ENCODE measurements at regions not wholly inside any gene's neighbourhood (a gene's known extent, or its start where the extent isn't known, plus 50 kb on each side); places are given as distances from the start of the nearest gene placed in this dataset.

- H3K4me1 ChIP-seq = no peaks in the 10 kb centered on the region
- H3K4me3 ChIP-seq = no peak overlapping the region
- TF ChIP-seq POLR2A (IDR thresholded peaks at IDR 0.05) (no peak), POLR2AphosphoS5 (IDR thresholded peaks at IDR 0.05) (no peak), CTCF (IDR thresholded peaks at IDR 0.05) (no peak), EP300 (IDR thresholded peaks at IDR 0.05) (no peak)
- no peaks in the 10 kb centered on the region for H3K36me3 ChIP-seq
- H3K9me3 ChIP-seq = no peaks in the 10 kb centered on the region
- DNase-seq (no peak), ATAC-seq (ENCODE audit: low FRiP score in 2 of 2) (no peak)
- H3K27ac ChIP-seq = no peak overlapping the region
- no peaks in the 10 kb centered on the region for H3K27me3 ChIP-seq
- WGBS, 2 donors = 92 to 94% methylated on average over 7 of the region's 7 CpGs
Observed at GRCh38 chr11:134555510-134555909, 143.5 kb upstream of the B3GAT1 start.

GRCh38 chr11:134554861-134555260 is 142.8 kb upstream of the B3GAT1 start:
- no peak overlapping the region for H3K4me3 ChIP-seq
- H3K4me1 ChIP-seq = no peaks in the 10 kb centered on the region
- H3K27me3 ChIP-seq = no peaks in the 10 kb centered on the region
- ATAC-seq (ENCODE audit: low FRiP score in 2 of 2) = no peak
- no peak overlapping the region for H3K27ac ChIP-seq
- no peak for TF ChIP-seq POLR2A (IDR thresholded peaks at IDR 0.05)
- no peak for DNase-seq
- WGBS, 2 donors = 80 to 88% methylated on average over 3 of the region's 3 CpGs
- H3K36me3 ChIP-seq = no peaks in the 10 kb centered on the region
- H3K9me3 ChIP-seq = no peaks in the 10 kb centered on the region

GRCh38 chr11:134554106-134554505 is 142.1 kb upstream of the B3GAT1 start:
- Histone ChIP-seq H3K27ac (no peak overlapping the region), H3K27me3 (no peaks in the 10 kb centered on the region), H3K9me3 (no peaks in the 10 kb centered on the region), H3K4me3 (no peak overlapping the region), H3K4me1 (no peaks in the 10 kb centered on the region), H3K36me3 (no peaks in the 10 kb centered on the region)
- 70 to 73% methylated on average over 6 of the region's 6 CpGs for WGBS, 2 donors
- DNase-seq (no peak), ATAC-seq (ENCODE audit: low FRiP score in 2 of 2) (no peak)
- TF ChIP-seq POLR2A (IDR thresholded peaks at IDR 0.05) (no peak), POLR2AphosphoS5 (IDR thresholded peaks at IDR 0.05) (no peak), EP300 (IDR thresholded peaks at IDR 0.05) (no peak), CTCF (IDR thresholded peaks at IDR 0.05) (no peak)

GRCh38 chr11:134552749-134553148 is 140.7 kb upstream of the B3GAT1 start:
- H3K27me3 ChIP-seq = no peaks in the 10 kb centered on the region
- no peaks in the 10 kb centered on the region for H3K4me1 ChIP-seq
- H3K9me3 ChIP-seq = no peaks in the 10 kb centered on the region
- H3K4me3 ChIP-seq = no peak overlapping the region
- TF ChIP-seq POLR2AphosphoS5 (IDR thresholded peaks at IDR 0.05) (no peak), POLR2A (IDR thresholded peaks at IDR 0.05) (no peak), EP300 (IDR thresholded peaks at IDR 0.05) (no peak), CTCF (IDR thresholded peaks at IDR 0.05) (no peak)
- no peak overlapping the region for H3K27ac ChIP-seq
- WGBS, 2 donors = 50 to 66% methylated on average over 1 of the region's 1 CpG
- DNase-seq = no peak
- no peaks in the 10 kb centered on the region for H3K36me3 ChIP-seq
- ATAC-seq (ENCODE audit: low FRiP score in 2 of 2) = no peak

GRCh38 chr11:134545521-134545920 is 133.5 kb upstream of the B3GAT1 start:
- TF ChIP-seq CTCF (IDR thresholded peaks at IDR 0.05) = no peak
- ATAC-seq (ENCODE audit: low FRiP score in 2 of 2) = no peak
- 86 to 91% methylated on average over 5 of the region's 5 CpGs for WGBS, 2 donors

More at GRCh38 chr11:134545521-134545920, 133.5 kb upstream of the B3GAT1 start:
- no peaks in the 10 kb centered on the region for H3K4me1 ChIP-seq
- no peaks in the 10 kb centered on the region for H3K36me3 ChIP-seq
- no peak for DNase-seq
- no peak overlapping the region for H3K27ac ChIP-seq
- H3K9me3 ChIP-seq = peaks cover 0 to 2% (median 0%) of the 10 kb centered on the region in 4 donors
- no peaks in the 10 kb centered on the region for H3K27me3 ChIP-seq
- H3K4me3 ChIP-seq = no peak overlapping the region
